ENCODE measurements at regions not wholly inside any gene's neighbourhood (a gene's known extent, or its start where the extent isn't known, plus 50 kb on each side); places are given as distances from the start of the nearest gene placed in this dataset.

DNA sequence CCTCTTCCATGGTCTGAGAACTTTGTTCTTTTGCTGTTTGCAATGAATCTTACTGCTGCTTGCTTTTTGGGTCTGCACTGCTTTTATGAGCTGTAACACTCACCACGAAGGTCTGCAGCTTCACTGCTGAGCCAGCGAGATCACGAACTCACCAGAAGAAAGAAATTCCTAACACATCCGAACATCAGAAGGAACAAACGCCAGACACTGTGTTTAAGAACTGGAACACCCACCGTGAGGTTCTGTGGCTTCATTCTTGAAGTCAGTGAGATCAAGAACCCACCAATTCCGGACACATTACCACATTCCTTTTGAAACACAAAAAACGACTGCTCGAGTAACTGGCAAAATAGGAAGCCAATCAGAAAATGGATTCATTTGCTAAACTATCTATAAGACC lies 471.8 kb downstream of the TFAP2A start:
- H3K4me3 ChIP-seq (ENCODE audit: low read depth in 1 of 3, low read length in 3 of 3) = no peak overlapping the region
- no peaks in the 10 kb centered on the region for H3K4me1 ChIP-seq (ENCODE audit: control insufficient read depth in 3 of 3, insufficient read depth in 2 of 3, low read depth in 1 of 3, low read length in 2 of 3)
- FAIRE-seq = no peak
- no peaks in the 10 kb centered on the region for H3K9me3 ChIP-seq (ENCODE audit: control insufficient read depth in 2 of 2, insufficient read depth in 1 of 2, low read depth in 1 of 2, low read length in 1 of 2)
- no peak overlapping the region for H3K27ac ChIP-seq (ENCODE audit: low read depth in 1 of 3, low read length in 2 of 3)
- WGBS, 3 donors = 87 to 89% (median 89%) methylated on average over 9 of the region's 9 CpGs
- no peaks in the 10 kb centered on the region for H3K36me3 ChIP-seq (ENCODE audit: control insufficient read depth in 3 of 3, insufficient read depth in 2 of 3, low read depth in 1 of 3, low read length in 3 of 3)
- DNase-seq = no peak
- H3K27me3 ChIP-seq (ENCODE audit: control insufficient read depth in 3 of 3, insufficient read depth in 3 of 3, low read length in 3 of 3) = no peaks in the 10 kb centered on the region

DNA sequence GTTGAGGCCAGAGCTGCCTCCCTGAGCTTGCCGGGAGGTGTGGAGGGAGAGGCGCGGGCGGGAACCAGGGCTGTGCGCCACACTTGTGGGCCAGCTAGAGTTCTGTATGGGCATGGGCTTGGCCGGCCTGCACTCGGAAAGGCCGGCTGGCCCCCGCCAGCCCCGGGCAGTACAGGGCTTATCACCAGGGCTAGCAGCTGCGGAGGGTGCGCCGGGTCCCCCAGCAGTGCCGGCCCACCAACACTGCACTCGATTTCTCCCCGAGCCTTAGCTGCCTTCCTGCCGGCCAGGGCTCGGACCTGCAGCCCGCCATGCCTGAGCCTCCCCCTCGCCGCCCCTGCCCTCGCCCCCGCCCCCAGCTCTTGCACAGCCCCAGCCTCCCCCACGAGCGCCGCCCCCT lies 472.7 kb downstream of the TFAP2A start:
- FAIRE-seq (no peak), DNase-seq (no peak)
- H3K9me3 ChIP-seq (ENCODE audit: control insufficient read depth in 2 of 2, insufficient read depth in 1 of 2, low read depth in 1 of 2, low read length in 1 of 2) = no peaks in the 10 kb centered on the region
- no peaks in the 10 kb centered on the region for H3K27me3 ChIP-seq (ENCODE audit: control insufficient read depth in 3 of 3, insufficient read depth in 3 of 3, low read length in 3 of 3)
- H3K36me3 ChIP-seq (ENCODE audit: control insufficient read depth in 3 of 3, insufficient read depth in 2 of 3, low read depth in 1 of 3, low read length in 3 of 3) = no peaks in the 10 kb centered on the region
- H3K4me1 ChIP-seq (ENCODE audit: control insufficient read depth in 3 of 3, insufficient read depth in 2 of 3, low read depth in 1 of 3, low read length in 2 of 3) = no peaks in the 10 kb centered on the region
- WGBS, 3 donors = 91 to 95% (median 93%) methylated on average over 25 to 26 of the region's 26 CpGs
- no peak overlapping the region for H3K27ac ChIP-seq (ENCODE audit: low read depth in 1 of 3, low read length in 2 of 3)
- no peak overlapping the region for H3K4me3 ChIP-seq (ENCODE audit: low read depth in 1 of 3, low read length in 3 of 3)

DNA sequence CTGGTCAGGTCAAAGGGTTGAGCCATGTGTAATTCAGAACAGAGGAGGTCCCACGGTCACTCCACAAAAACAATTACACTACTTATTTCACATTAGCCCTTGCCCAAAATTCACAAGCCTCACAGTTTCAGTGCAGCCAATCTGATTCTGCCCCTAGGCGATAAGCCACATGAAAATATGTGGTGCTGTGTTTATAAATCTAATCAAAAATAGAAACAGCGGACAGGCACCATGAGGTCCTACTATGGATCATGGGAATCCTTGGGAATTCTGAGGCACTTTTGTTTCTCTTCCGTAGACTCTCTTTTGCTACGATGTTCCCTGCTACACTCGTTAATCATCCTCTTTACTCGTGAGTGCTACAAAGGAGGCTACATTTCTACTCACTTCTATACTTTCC lies 476.1 kb downstream of the TFAP2A start:
- Histone ChIP-seq H3K36me3 (ENCODE audit: control insufficient read depth in 3 of 3, insufficient read depth in 2 of 3, low read depth in 1 of 3, low read length in 3 of 3) (no peaks in the 10 kb centered on the region), H3K27ac (ENCODE audit: low read depth in 1 of 3, low read length in 2 of 3) (no peak overlapping the region), H3K27me3 (ENCODE audit: control insufficient read depth in 3 of 3, insufficient read depth in 3 of 3, low read length in 3 of 3) (no peaks in the 10 kb centered on the region), H3K9me3 (ENCODE audit: control insufficient read depth in 2 of 2, insufficient read depth in 1 of 2, low read depth in 1 of 2, low read length in 1 of 2) (no peaks in the 10 kb centered on the region), H3K4me3 (ENCODE audit: low read depth in 1 of 3, low read length in 3 of 3) (no peak overlapping the region), H3K4me1 (ENCODE audit: control insufficient read depth in 3 of 3, insufficient read depth in 2 of 3, low read depth in 1 of 3, low read length in 2 of 3) (no peaks in the 10 kb centered on the region)
- FAIRE-seq (no peak), DNase-seq (no peak)
- 71 to 83% (median 83%) methylated on average over 7 of the region's 7 CpGs for WGBS, 3 donors

DNA sequence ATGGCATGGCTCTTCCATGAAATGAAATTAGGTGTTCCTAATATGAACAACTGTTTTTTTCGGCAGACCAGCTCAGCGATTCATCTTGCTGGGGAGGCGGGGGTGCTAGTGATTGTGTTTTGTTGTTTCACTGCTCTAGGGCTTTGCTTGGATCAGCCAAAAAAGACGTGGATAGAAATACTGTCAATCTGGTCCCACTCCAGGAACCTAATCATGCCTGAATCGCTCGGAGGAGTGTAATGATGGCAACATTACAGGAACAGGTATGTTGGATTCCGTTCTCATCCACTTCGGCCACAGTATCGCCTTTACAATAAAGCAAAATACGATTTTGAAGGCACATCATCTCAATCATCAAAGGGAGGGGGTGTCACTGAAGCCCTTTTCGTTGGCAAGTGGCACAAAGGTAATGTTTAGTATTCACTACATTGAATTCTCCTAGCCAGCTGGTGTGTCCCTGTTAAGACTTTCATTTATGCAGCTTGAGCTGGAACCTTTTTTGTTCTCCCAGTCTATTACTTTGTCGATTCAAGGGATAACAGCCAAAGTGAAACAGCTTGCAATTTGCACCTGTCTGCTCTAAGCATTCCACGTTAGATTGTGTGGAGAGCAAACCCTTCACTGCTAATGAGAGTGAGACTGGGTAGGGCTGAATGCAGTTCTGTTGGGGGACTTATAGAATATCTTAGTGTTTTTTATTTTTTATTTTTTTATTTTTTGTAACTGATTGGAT lies 477.7 kb downstream of the TFAP2A start:
- H3K9me3 ChIP-seq (ENCODE audit: control insufficient read depth in 2 of 2, insufficient read depth in 1 of 2, low read depth in 1 of 2, low read length in 1 of 2) = no peaks in the 10 kb centered on the region
- 71 to 77% (median 71%) methylated on average over 13 of the region's 13 CpGs for WGBS, 3 donors
- FAIRE-seq = no peak

DNA sequence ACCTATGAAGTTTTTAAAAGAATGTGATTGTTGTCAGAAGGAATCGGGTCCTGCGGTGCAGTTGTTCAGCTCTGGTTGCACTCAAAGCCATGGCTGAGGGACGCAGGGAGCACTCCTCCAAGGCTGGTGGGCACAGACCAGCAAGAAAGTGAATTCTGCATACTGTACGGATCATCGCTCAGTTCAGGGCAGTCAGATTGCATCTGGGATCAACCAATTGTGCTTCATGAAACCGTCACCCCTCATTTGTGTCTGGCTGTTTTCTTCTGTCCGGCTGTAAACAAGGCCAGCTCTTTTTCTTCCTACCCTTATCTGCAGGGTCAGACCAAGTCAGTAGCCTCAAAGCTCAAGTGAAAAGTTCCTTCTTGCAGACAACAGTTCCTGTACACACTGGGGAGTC lies 478.3 kb downstream of the TFAP2A start:
- no peak for FAIRE-seq

More for the DNA sequence above, 477.7 kb downstream of the TFAP2A start:
- Histone ChIP-seq H3K36me3 (ENCODE audit: control insufficient read depth in 3 of 3, insufficient read depth in 2 of 3, low read depth in 1 of 3, low read length in 3 of 3) (no peaks in the 10 kb centered on the region), H3K4me3 (ENCODE audit: low read depth in 1 of 3, low read length in 3 of 3) (no peak overlapping the region), H3K27me3 (ENCODE audit: control insufficient read depth in 3 of 3, insufficient read depth in 3 of 3, low read length in 3 of 3) (no peaks in the 10 kb centered on the region), H3K27ac (ENCODE audit: low read depth in 1 of 3, low read length in 2 of 3) (no peak overlapping the region), H3K4me1 (ENCODE audit: control insufficient read depth in 3 of 3, insufficient read depth in 2 of 3, low read depth in 1 of 3, low read length in 2 of 3) (no peaks in the 10 kb centered on the region)
- DNase-seq = no peak

DNA sequence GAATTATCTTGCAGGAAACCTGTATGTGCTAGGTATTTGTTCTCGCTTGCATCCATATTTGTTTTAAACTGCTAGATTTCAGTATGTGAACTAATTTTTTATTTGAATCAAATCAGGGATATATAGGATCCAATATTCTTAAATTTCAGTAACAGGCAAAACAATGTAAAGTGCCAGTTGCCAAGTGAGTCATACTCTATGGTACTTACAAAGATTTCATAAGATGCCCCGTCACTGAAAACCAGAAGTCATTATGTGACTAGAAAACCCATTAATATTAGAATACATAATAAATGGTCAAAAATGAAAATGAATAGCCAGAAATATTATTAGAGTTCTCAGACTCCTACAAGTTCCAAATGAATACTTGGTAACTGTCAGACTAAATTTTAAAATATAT lies 481.2 kb downstream of the TFAP2A start:
- Histone ChIP-seq H3K36me3 (ENCODE audit: control insufficient read depth in 3 of 3, insufficient read depth in 2 of 3, low read depth in 1 of 3, low read length in 3 of 3) (no peaks in the 10 kb centered on the region), H3K27ac (ENCODE audit: low read depth in 1 of 3, low read length in 2 of 3) (no peak overlapping the region), H3K4me1 (ENCODE audit: control insufficient read depth in 3 of 3, insufficient read depth in 2 of 3, low read depth in 1 of 3, low read length in 2 of 3) (no peaks in the 10 kb centered on the region), H3K4me3 (ENCODE audit: low read depth in 1 of 3, low read length in 3 of 3) (no peak overlapping the region), H3K9me3 (ENCODE audit: control insufficient read depth in 2 of 2, insufficient read depth in 1 of 2, low read depth in 1 of 2, low read length in 1 of 2) (no peaks in the 10 kb centered on the region), H3K27me3 (ENCODE audit: control insufficient read depth in 3 of 3, insufficient read depth in 3 of 3, low read length in 3 of 3) (no peaks in the 10 kb centered on the region)
- 84 to 90% (median 84%) methylated on average over 2 of the region's 2 CpGs for WGBS, 3 donors
- FAIRE-seq = no peak
- no peak for DNase-seq

More for the DNA sequence above, 478.3 kb downstream of the TFAP2A start:
- Histone ChIP-seq H3K27ac (ENCODE audit: low read depth in 1 of 3, low read length in 2 of 3) (no peak overlapping the region), H3K27me3 (ENCODE audit: control insufficient read depth in 3 of 3, insufficient read depth in 3 of 3, low read length in 3 of 3) (no peaks in the 10 kb centered on the region), H3K9me3 (ENCODE audit: control insufficient read depth in 2 of 2, insufficient read depth in 1 of 2, low read depth in 1 of 2, low read length in 1 of 2) (no peaks in the 10 kb centered on the region), H3K36me3 (ENCODE audit: control insufficient read depth in 3 of 3, insufficient read depth in 2 of 3, low read depth in 1 of 3, low read length in 3 of 3) (no peaks in the 10 kb centered on the region), H3K4me3 (ENCODE audit: low read depth in 1 of 3, low read length in 3 of 3) (no peak overlapping the region), H3K4me1 (ENCODE audit: control insufficient read depth in 3 of 3, insufficient read depth in 2 of 3, low read depth in 1 of 3, low read length in 2 of 3) (no peaks in the 10 kb centered on the region)
- 74 to 81% (median 77%) methylated on average over 7 of the region's 7 CpGs for WGBS, 3 donors
- DNase-seq = no peak

DNA sequence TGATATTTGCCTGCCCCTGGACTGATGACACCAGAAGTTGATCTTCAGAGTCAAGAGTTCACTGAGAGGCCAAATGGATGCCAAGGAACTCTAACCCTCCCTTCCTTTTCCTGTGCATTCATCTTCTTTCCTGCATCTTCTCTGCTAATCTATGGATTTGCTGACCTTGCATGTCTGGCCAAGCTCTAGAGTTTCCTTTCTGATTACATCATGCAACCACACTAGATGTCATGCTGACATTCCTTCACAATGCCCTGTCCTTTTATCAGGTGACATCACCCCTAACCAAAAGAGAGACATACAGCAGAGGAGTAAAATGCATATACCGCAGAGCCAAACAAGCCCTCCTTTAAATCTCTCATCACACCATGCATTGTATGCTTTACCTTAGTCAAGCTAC lies 487.6 kb downstream of the TFAP2A start:
- Histone ChIP-seq H3K36me3 (ENCODE audit: control insufficient read depth in 3 of 3, insufficient read depth in 2 of 3, low read depth in 1 of 3, low read length in 3 of 3) (no peaks in the 10 kb centered on the region), H3K4me1 (ENCODE audit: control insufficient read depth in 3 of 3, insufficient read depth in 2 of 3, low read depth in 1 of 3, low read length in 2 of 3) (no peaks in the 10 kb centered on the region), H3K4me3 (ENCODE audit: low read depth in 1 of 3, low read length in 3 of 3) (no peak overlapping the region), H3K27ac (ENCODE audit: low read depth in 1 of 3, low read length in 2 of 3) (no peak overlapping the region), H3K27me3 (ENCODE audit: control insufficient read depth in 3 of 3, insufficient read depth in 3 of 3, low read length in 3 of 3) (no peaks in the 10 kb centered on the region), H3K9me3 (ENCODE audit: control insufficient read depth in 2 of 2, insufficient read depth in 1 of 2, low read depth in 1 of 2, low read length in 1 of 2) (no peaks in the 10 kb centered on the region)
- DNase-seq (no peak), FAIRE-seq (no peak)
- WGBS, 3 donors = 89 to 96% (median 92%) methylated on average over 1 of the region's 1 CpG

DNA sequence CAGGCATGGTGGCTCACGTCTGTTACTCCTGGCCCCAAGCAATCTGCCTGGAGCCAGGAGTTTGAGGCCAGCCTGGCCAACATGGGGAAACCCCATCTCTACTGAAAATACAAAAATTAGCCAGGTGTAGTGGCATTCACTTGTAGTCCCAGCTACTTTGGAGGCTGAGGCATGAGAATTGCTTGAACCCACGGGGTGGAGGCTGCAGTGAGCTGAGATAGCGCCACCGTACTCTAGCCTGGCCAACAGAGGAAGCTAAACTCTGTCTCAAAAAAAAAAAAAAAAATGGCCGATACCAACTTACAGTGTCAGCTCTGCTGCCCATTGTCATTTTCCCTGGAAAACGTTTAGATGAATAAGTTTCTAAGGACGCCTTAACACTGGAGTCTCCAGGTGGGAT lies 489.9 kb downstream of the TFAP2A start:
- FAIRE-seq = no peak
- Histone ChIP-seq H3K9me3 (ENCODE audit: control insufficient read depth in 2 of 2, insufficient read depth in 1 of 2, low read depth in 1 of 2, low read length in 1 of 2) (no peaks in the 10 kb centered on the region), H3K36me3 (ENCODE audit: control insufficient read depth in 3 of 3, insufficient read depth in 2 of 3, low read depth in 1 of 3, low read length in 3 of 3) (no peaks in the 10 kb centered on the region), H3K4me3 (ENCODE audit: low read depth in 1 of 3, low read length in 3 of 3) (no peak overlapping the region), H3K4me1 (ENCODE audit: control insufficient read depth in 3 of 3, insufficient read depth in 2 of 3, low read depth in 1 of 3, low read length in 2 of 3) (no peaks in the 10 kb centered on the region), H3K27me3 (ENCODE audit: control insufficient read depth in 3 of 3, insufficient read depth in 3 of 3, low read length in 3 of 3) (no peaks in the 10 kb centered on the region), H3K27ac (ENCODE audit: low read depth in 1 of 3, low read length in 2 of 3) (no peak overlapping the region)
- DNase-seq = no peak
- WGBS, 3 donors = 68 to 76% (median 72%) methylated on average over 7 of the region's 7 CpGs

DNA sequence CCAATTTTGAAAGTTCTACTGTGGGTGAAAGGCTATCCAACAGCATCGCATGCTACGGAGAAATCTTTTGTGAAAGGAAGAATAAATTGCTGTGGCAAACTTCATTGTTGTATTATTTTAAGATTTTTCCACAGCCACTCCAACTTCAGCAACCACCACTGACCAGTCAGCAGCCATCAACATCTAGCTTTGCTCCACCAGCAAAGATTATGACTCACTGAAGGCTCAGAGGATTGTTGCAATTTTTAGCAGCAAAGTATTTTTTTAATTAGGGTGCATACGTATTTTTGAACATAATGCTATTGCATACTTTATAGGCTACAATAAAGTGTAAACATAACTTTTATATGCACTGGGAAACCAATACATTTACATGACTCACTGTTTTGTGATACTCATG lies 493.5 kb downstream of the TFAP2A start:
- WGBS, 3 donors = 84 to 91% (median 89%) methylated on average over 3 of the region's 3 CpGs

More for the DNA sequence above, 493.5 kb downstream of the TFAP2A start:
- no peak for DNase-seq
- H3K27ac ChIP-seq (ENCODE audit: low read depth in 1 of 3, low read length in 2 of 3) = no peak overlapping the region
- no peak overlapping the region for H3K4me3 ChIP-seq (ENCODE audit: low read depth in 1 of 3, low read length in 3 of 3)
- FAIRE-seq = no peak
- H3K4me1 ChIP-seq (ENCODE audit: control insufficient read depth in 3 of 3, insufficient read depth in 2 of 3, low read depth in 1 of 3, low read length in 2 of 3) = no peaks in the 10 kb centered on the region
- no peaks in the 10 kb centered on the region for H3K9me3 ChIP-seq (ENCODE audit: control insufficient read depth in 2 of 2, insufficient read depth in 1 of 2, low read depth in 1 of 2, low read length in 1 of 2)
- no peaks in the 10 kb centered on the region for H3K27me3 ChIP-seq (ENCODE audit: control insufficient read depth in 3 of 3, insufficient read depth in 3 of 3, low read length in 3 of 3)
- H3K36me3 ChIP-seq (ENCODE audit: control insufficient read depth in 3 of 3, insufficient read depth in 2 of 3, low read depth in 1 of 3, low read length in 3 of 3) = no peaks in the 10 kb centered on the region

All from small intestine (tissue), 7 donors.